Epithelial cell of proximal tubule (primary cell): ENCODE measurements at regions not wholly inside any gene's neighbourhood (a gene's known extent, or its start where the extent isn't known, plus 50 kb on each side); places are given as distances from the start of the nearest gene placed in this dataset.

Experiments used
- DNase-seq: peaks from one replicate; pipeline ENCODE4 v3.0.0-alpha.2; 2011; ENCODE audit warnings: low read depth
- H3K4me3 ChIP-seq: 2 replicates; pipeline ENCODE4 v1.5.1; 2011; ENCODE audit warnings: low read depth, mild to moderate bottlenecking, low read length
- TF ChIP-seq, protein P1 (sequence below): conservative IDR thresholded peaks from 2 replicates; pipeline ENCODE4 v1.5.1; 2012; ENCODE audit warnings: low read depth, mild to moderate bottlenecking, low read length

DNA sequence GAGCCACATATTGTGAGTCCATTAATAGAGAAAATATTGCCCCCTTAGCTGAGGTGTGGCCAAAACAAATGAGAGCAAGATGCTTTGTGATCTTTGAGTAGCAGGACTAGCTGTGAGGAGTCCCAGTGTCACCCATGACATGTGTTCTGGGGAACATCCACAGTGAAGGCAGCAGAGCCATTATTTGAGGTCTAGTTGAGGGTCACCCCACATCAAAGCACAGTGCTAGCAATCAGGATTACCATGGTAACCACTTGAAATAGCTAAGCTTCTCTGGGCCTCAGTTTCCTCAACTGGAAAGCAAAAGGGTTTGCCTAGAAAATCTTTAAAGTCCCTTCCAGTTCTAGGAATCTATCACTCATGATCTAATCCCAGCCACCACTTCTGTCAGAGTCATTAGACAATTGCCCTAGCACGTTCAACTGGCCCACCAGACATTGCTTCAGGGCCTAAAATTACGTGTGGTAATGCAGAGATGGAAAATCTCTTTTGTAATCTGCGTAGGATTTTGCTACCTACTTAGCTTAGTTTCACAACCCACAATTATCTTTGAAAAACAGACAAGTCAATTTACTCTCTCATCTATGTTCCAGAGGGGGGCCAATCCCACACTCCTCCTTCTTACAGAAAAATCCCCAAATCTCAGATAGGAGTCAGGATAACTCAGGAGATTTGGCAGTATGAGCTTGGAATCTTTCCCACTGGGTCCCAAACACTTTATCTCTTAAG is 251.2 kb upstream of the EGLN3 start:
- DNase-seq = no peak
- TF ChIP-seq, protein P1, sequence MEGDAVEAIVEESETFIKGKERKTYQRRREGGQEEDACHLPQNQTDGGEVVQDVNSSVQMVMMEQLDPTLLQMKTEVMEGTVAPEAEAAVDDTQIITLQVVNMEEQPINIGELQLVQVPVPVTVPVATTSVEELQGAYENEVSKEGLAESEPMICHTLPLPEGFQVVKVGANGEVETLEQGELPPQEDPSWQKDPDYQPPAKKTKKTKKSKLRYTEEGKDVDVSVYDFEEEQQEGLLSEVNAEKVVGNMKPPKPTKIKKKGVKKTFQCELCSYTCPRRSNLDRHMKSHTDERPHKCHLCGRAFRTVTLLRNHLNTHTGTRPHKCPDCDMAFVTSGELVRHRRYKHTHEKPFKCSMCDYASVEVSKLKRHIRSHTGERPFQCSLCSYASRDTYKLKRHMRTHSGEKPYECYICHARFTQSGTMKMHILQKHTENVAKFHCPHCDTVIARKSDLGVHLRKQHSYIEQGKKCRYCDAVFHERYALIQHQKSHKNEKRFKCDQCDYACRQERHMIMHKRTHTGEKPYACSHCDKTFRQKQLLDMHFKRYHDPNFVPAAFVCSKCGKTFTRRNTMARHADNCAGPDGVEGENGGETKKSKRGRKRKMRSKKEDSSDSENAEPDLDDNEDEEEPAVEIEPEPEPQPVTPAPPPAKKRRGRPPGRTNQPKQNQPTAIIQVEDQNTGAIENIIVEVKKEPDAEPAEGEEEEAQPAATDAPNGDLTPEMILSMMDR = no peak
- H3K4me3 ChIP-seq = no peak overlapping the region

DNA sequence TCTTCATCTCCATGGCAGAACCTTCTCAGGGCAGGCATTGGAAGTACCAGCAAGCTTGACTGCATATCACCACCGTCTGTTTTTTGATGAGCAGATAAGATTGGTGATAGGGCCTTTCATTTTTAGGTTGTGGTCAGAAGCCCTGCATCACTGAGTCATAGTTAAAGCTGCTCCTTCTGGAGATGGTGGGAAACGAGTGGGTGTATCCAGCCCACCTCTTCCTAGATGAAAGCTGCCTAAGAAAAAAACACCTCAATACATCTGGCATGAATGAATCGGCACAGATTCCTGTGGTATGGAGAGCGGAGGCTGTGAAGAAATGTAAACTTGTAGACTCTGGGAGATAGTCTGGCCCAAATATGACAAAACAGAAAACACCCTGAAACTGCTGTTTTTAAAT is 248.7 kb upstream of the EGLN3 start:
- TF ChIP-seq, protein P1 = no peak
- no peak overlapping the region for H3K4me3 ChIP-seq
- DNase-seq = no peak

DNA sequence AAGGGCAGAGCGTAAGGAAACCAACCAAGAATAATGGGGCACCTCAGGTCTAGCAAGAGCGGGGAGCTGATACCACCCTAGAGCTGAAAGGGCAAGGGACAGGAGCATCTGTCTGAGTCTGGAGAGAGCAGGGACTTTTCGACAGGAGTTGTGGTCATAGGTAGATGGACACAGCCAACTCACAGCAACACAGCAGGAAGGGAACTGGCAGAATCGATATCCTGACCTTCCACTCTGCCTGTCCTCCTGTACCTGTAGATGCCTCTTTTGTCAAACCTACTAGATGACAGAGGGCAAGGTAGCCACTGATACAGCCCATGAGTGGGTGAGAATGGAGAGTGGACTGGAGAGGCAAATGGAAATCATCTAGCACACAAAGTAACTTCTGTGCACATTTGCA is 247.2 kb upstream of the EGLN3 start:
- TF ChIP-seq, protein P1 = no peak
- DNase-seq = no peak
- no peak overlapping the region for H3K4me3 ChIP-seq

DNA sequence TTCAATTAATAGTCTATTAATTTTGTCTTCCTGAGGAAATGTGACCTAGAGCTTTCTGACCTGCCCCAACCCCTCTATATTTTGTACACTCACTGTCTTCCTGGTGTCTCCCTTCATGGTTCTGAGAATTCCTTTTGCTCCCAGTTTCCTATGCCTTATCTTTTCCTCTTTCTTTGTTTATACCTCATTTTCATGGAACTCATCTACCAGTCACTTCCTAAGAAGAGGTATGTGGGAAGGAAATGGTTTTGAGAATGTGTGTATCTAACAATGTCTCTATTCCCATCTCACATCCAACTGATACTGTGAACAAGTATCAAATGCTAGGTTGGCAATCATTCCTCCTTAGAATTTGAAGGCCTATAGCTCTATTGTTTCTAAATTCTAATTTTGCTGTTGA is 245.1 kb upstream of the EGLN3 start:
- DNase-seq = no peak
- TF ChIP-seq, protein P1 = no peak
- no peak overlapping the region for H3K4me3 ChIP-seq

DNA sequence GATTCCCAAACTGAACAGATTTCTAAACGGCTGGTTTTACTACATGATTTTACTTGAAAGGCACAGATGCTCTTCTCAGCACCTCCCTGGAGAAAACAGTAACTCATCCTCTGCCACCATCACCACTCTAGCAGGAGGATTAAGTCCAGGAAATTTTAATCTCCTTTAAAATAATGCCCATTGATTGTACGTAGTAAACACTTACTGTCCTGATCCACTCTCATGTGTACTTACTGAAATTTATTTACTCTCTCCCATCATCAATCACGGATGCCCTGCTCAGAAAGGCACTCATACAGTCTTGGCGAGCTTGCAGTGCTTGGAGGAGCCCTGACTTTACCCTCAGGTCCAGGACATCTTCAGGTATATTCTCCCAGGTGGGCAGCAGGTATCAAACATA is 239.8 kb upstream of the EGLN3 start:
- no peak for DNase-seq
- TF ChIP-seq, protein P1 = no peak
- H3K4me3 ChIP-seq = no peak overlapping the region

DNA sequence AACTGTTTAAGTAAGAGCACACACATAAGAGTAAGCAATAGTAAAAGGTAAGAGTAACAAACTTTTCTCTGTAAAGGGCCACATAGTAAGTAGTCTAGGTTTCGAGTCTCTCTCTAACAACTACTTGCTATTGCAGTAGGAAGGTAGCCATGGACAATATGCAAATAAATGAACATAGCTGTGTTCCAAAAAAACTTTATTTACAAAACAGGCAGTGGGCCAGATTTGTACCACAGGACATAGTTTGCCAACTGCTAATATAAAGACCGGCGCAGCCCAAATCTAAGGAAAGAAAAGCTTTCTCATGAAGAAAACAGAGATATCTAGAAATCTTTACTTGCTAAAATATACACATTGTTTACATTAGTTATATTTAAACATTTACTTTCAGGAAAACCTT is 239.0 kb upstream of the EGLN3 start:
- H3K4me3 ChIP-seq = no peak overlapping the region
- DNase-seq = no peak
- TF ChIP-seq, protein P1 = no peak

DNA sequence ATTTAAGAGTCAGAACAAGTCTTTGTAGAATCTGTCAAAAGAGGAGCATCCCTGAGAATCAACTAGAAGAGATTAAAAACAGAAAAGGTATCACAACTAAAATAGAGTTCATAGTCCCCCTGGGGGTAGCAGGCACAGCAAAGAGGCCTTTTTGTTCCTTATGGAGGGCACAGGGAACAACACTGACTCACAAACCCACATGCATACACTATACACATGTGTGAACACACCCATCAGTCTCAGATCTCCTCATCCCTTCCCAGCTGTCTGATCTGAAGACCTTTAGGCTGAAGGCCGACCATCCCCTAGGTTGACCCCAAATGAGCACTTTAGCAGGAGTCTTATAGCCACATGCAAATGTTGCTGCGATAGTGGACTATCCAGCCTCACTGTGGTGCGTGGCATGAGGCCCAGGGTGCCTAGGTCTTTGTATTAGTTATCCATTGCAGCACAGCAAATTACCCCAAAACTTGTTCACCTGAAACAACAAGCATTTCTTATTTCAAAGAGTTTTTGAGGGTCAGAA is 236.7 kb upstream of the EGLN3 start:
- TF ChIP-seq, protein P1 = no peak
- no peak overlapping the region for H3K4me3 ChIP-seq
- DNase-seq = no peak
